ENCODE measurements at regions not wholly inside any gene's neighbourhood (a gene's known extent, or its start where the extent isn't known, plus 50 kb on each side); places are given as distances from the start of the nearest gene placed in this dataset.

- TF ChIP-seq EZH2 (IDR thresholded peaks at IDR 0.05; ENCODE audit: low read length, unreplicated experiment) (no peak), CTCF (conservative IDR thresholded peaks at IDR 0.05; ENCODE audit: low read depth, low read length) (no peak), EZH2phosphoT487 (IDR thresholded peaks at IDR 0.05; ENCODE audit: borderline replicate concordance, low read length) (no peak)
These were observed 61.8 kb upstream of the SP4 start for GRCh38 chr7:21365866-21366624.
